Coronary artery (tissue), 2 donors: ENCODE measurements at regions not wholly inside any gene's neighbourhood (a gene's known extent, or its start where the extent isn't known, plus 50 kb on each side); places are given as distances from the start of the nearest gene placed in this dataset.
"Not testable (repeated sequence)": the region's sequence is repeated elsewhere in the genome, so short reads cannot be mapped to it uniquely, and the experiment has no call there.

Source experiments
- DNase-seq: peaks from one replicate; pipeline ENCODE4 v3.0.0-alpha.2; 2017; ENCODE audit warnings: low spot score
- H3K27ac ChIP-seq, 2 donors: fragments of 200-600 bp; sonication (generic); one replicate each; pipeline ENCODE4 v1.5.1; 2016 to 2019
- H3K4me3 ChIP-seq: fragments of 200-600 bp; sonication (generic); 2 replicates; pipeline ENCODE4 v1.5.1; 2016; ENCODE audit warnings: mild to moderate bottlenecking, moderate library complexity
- TF ChIP-seq, protein P1 (sequence below): fragments of 200-600 bp; sonication (generic); IDR thresholded peaks from one replicate; pipeline ENCODE4 v1.5.1; 2019; ENCODE audit warnings: antibody characterized with exemption

DNA sequence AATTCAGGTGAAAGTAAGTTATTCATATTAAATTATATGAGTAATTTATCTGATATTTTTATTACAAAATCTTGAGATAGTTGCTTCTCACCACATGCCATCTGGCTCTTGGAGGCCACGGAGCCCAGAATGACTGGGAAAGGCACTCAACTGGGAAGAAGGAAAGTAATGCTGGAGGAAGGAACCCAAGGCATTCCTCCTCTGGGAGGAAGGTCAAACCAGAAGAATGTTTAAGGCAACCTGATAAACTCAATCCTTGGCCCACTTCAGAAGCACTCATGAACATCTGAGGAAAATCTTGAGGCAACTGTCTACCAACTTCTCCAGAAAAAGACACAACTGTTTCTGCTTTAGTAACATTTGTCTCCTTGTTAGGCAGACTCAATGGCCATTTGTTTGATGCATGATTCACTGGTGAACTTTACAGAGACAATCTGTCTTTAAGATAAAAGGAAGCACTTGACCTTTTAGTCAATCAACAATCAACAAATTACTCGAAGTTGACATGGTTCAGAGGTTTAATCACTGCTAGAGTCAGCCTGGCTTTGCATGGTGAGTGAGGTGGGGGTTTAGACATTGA lies 261.4 kb upstream of the MME start:
- TF ChIP-seq, protein P1, sequence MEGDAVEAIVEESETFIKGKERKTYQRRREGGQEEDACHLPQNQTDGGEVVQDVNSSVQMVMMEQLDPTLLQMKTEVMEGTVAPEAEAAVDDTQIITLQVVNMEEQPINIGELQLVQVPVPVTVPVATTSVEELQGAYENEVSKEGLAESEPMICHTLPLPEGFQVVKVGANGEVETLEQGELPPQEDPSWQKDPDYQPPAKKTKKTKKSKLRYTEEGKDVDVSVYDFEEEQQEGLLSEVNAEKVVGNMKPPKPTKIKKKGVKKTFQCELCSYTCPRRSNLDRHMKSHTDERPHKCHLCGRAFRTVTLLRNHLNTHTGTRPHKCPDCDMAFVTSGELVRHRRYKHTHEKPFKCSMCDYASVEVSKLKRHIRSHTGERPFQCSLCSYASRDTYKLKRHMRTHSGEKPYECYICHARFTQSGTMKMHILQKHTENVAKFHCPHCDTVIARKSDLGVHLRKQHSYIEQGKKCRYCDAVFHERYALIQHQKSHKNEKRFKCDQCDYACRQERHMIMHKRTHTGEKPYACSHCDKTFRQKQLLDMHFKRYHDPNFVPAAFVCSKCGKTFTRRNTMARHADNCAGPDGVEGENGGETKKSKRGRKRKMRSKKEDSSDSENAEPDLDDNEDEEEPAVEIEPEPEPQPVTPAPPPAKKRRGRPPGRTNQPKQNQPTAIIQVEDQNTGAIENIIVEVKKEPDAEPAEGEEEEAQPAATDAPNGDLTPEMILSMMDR = no peak
- DNase-seq = no peak
- no peak overlapping the region for H3K27ac ChIP-seq
- no peak overlapping the region for H3K4me3 ChIP-seq

DNA sequence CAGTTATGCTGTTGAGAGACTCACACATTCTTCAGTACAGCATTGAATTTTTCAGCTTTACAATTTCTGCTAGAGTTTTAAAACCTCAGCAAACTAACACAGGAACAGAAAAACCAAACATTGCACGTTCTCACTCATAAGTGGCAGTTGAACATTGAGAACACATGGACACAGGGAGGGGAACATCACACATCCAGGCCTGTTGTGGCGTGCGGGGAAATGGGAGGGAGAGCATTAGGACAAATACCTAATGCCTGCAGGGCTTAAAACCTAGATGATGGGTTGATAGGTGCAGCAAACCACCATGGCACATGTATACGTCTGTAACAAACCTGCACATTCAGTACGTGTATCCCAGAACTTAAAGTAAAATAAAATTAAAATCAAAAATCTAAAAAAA lies 270.1 kb upstream of the MME start:
- H3K4me3 ChIP-seq, DNase-seq, H3K27ac ChIP-seq: not testable (repeated sequence)

DNA sequence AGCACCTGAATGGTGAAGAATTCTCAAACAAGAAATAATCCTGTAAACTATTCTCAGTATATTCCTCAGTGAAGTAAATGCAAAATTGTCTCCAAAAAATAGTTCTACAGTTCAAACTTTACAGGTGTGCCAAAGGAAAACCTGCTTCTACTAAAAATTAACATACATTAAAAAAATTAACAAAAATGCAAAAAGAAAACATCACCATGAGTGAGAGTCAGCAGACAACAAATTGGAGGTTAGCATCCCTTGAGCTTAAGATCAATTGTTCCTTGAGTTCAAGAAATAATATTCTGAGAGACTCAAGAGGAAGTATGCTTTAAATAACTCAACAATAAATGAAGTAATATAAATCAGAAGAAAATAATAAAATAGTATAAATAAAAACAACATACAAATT lies 278.4 kb upstream of the MME start:
- TF ChIP-seq, protein P1 = no peak
- DNase-seq = no peak
- Histone ChIP-seq H3K27ac (no peak overlapping the region), H3K4me3 (no peak overlapping the region)

DNA sequence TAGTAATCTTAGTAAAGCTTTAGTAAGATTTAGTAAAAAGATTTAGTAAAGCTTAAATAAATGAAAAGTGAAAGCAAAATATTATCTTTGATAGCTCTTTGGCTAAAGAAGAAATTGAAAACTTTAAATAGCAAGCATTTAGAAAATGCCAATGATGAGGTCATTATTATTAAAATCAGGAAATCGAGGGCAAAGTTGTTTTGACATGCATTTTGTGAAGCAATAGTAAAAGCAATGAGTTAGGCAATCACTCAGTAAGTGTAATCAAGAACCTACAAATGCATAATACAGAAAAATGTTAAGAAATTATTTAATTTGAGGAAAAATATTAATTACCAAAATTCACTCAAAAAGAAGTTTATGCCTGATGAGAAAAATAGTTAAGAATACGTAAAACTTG lies 280.3 kb upstream of the MME start:
- TF ChIP-seq, protein P1 = no peak
- H3K4me3 ChIP-seq = no peak overlapping the region
- DNase-seq = no peak
- no peak overlapping the region for H3K27ac ChIP-seq

DNA sequence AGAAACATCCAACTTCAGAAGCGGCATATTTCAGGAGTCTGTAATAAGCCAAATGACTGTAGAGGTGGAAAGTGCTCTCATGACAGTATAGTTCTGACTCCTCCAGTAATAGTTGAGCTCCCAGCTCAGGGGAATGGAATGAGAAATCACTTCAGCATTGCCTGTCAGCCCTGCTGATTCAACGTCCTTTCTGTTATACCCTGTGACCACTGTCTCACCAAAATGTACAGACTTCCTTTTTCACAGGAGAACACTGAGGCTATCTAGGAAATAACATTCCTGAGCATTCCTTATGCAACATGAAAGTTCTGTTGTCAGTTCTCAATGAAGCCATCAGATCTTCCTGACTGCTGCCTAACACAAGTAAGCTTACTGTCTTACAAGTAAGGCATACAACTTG lies 284.5 kb upstream of the MME start:
- H3K4me3 ChIP-seq = no peak overlapping the region
- H3K27ac ChIP-seq = no peak overlapping the region
- TF ChIP-seq, protein P1 = no peak
- no peak for DNase-seq

DNA sequence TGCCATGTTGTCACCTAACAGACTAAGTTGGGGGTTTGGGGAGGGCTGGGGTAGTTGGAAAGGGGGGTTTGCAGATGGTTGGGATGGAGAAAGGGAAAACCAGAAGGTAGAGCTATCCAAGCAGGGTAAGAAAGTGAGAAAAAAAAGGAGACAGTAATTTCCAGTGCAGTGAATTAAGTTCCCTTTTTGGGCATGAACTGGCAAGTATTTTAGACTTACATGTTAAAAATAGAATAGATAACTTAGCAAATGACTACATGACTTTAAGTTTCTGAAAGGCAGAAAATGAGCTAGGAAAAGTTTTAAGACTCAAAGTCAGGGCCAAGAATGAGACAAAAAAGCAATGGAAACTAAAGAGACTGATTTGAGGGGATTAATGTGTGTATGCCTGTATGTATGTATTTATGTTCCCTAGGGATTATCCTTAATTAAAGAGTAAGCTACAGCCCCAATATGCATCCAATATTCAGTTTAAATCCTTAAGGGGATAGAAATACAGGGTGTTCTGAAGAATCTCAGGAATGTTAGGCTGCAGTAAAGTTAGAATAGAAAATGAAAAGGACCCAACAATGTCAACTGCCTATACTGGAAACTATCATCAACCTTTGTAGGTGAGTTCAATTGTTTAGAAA lies 285.2 kb upstream of the MME start:
- Histone ChIP-seq H3K27ac (peak overlapping the region in 1 of 2 donors; percentile 15), H3K4me3 (no peak overlapping the region)
- DNase-seq = no peak
- TF ChIP-seq, protein P1 = no peak

DNA sequence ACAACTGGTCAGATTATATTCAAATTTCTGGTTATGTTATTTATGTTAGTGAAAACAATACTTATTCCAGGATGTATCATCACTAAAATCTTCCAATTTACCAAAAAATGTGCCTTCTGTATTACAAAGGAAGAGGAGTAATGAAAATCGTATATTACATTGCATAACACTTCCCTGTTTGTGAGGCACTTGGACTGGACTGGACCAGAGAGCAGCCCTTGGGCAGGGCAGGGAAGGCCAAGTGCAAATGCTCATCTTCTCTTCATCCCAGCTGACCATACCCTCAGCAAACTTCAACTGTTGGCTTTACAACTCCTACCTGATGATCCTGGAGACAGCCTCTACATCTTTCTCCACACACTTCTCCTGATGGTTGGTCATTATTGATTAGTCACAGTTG lies 285.7 kb upstream of the MME start:
- no peak for DNase-seq
- Histone ChIP-seq H3K4me3 (no peak overlapping the region), H3K27ac (peak overlapping the region in 1 of 2 donors; percentile 15)
- TF ChIP-seq, protein P1 = no peak
